DND-41 (cell line): ENCODE measurements at regions not wholly inside any gene's neighbourhood (a gene's known extent, or its start where the extent isn't known, plus 50 kb on each side); places are given as distances from the start of the nearest gene placed in this dataset.

Source experiments
- EZH2 ChIP-seq: IDR thresholded peaks from 3 replicates; pipeline ENCODE4 v1.6.1; 2012; ENCODE audit warnings: borderline replicate concordance, low read depth, mild to moderate bottlenecking, moderate library complexity, low read length, inconsistent platforms; ENCODE audit not compliant: severe bottlenecking
- TF ChIP-seq, protein P1 (sequence below): IDR thresholded peaks from 2 replicates; pipeline ENCODE4 v1.5.1; 2012; ENCODE audit warnings: borderline replicate concordance, low read length, moderate library complexity, mild to moderate bottlenecking; ENCODE audit not compliant: poor library complexity, severe bottlenecking; ENCODE audit errors: extremely low read depth

DNA sequence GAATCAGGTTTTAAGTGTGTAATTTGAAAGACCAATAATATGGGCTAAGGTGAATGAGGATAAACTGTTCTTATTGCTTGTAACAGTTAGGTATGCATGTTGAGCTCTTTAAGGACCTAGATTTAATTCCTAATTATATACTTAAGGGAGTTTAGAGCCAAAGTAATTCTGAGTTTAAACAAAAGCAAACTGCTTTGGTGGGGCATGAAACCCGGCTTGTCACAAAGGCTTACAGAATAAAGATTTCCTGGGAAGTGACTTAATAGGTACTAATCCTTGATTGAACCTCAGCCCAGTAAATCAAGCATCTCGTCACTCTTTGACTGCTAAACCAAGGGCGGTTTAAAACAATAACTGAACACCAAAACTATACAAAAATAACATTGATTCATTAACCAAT, 1324.2 kb downstream of the RPA4 start:
- TF ChIP-seq, protein P1, sequence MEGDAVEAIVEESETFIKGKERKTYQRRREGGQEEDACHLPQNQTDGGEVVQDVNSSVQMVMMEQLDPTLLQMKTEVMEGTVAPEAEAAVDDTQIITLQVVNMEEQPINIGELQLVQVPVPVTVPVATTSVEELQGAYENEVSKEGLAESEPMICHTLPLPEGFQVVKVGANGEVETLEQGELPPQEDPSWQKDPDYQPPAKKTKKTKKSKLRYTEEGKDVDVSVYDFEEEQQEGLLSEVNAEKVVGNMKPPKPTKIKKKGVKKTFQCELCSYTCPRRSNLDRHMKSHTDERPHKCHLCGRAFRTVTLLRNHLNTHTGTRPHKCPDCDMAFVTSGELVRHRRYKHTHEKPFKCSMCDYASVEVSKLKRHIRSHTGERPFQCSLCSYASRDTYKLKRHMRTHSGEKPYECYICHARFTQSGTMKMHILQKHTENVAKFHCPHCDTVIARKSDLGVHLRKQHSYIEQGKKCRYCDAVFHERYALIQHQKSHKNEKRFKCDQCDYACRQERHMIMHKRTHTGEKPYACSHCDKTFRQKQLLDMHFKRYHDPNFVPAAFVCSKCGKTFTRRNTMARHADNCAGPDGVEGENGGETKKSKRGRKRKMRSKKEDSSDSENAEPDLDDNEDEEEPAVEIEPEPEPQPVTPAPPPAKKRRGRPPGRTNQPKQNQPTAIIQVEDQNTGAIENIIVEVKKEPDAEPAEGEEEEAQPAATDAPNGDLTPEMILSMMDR: no peak
- TF ChIP-seq EZH2: no peak
